Neural progenitor cell (in vitro differentiated cells): ENCODE measurements at regions not wholly inside any gene's neighbourhood (a gene's known extent, or its start where the extent isn't known, plus 50 kb on each side); places are given as distances from the start of the nearest gene placed in this dataset.

Source experiments
- CTCF ChIP-seq: fragments of 200-600 bp; sonication (generic); IDR thresholded peaks from 2 replicates; pipeline ENCODE4 v1.5.1; 2017; ENCODE audit warnings: antibody characterized with exemption, mild to moderate bottlenecking
- EZH2 ChIP-seq: fragments of 200-600 bp; sonication (generic); IDR thresholded peaks from 2 replicates; pipeline ENCODE4 v1.6.1; 2017; ENCODE audit warnings: antibody characterized with exemption, mild to moderate bottlenecking, moderate library complexity
- EZH2phosphoT487 ChIP-seq: fragments of 200-600 bp; sonication (generic); IDR thresholded peaks from 2 replicates; pipeline ENCODE4 v1.6.1; 2017; ENCODE audit warnings: antibody characterized with exemption

- TF ChIP-seq CTCF = no peak
- TF ChIP-seq EZH2 = no peak
- no peak for TF ChIP-seq EZH2phosphoT487
Observed at GRCh38 chr1:18580047-18580446, 50.6 kb upstream of the PAX7 start.
